HEK293 (cell line): ENCODE measurements at regions not wholly inside any gene's neighbourhood (a gene's known extent, or its start where the extent isn't known, plus 50 kb on each side); places are given as distances from the start of the nearest gene placed in this dataset.

Experiments
- BCL6B ChIP-seq: fragments of 450-650 bp; formaldehyde crosslinking; IDR thresholded peaks from 2 replicates; pipeline ENCODE4 v1.5.1; 2017; ENCODE audit warnings: missing biosample characterization, missing genetic modification characterization
- KLF8 ChIP-seq: fragments of 450-650 bp; formaldehyde crosslinking; IDR thresholded peaks from 2 replicates; pipeline ENCODE4 v1.5.1; 2016; ENCODE audit warnings: missing biosample characterization, missing genetic modification characterization
- OSR2 ChIP-seq: fragments of 450-650 bp; formaldehyde crosslinking; IDR thresholded peaks from 2 replicates; pipeline ENCODE4 v1.5.1; 2016; ENCODE audit warnings: missing biosample characterization, missing genetic modification characterization
- PRDM6 ChIP-seq: fragments of 450-650 bp; formaldehyde crosslinking; IDR thresholded peaks from 2 replicates; pipeline ENCODE4 v1.5.1; 2017; ENCODE audit warnings: missing biosample characterization, missing genetic modification characterization
- SP3 ChIP-seq: fragments of 450-650 bp; formaldehyde crosslinking; IDR thresholded peaks from 2 replicates; pipeline ENCODE4 v1.5.1; 2016; ENCODE audit warnings: missing biosample characterization, missing genetic modification characterization
- TRIM28 ChIP-seq: IDR thresholded peaks from 2 replicates; pipeline ENCODE4 v1.6.1; 2011; ENCODE audit warnings: low read length, control low read depth, borderline replicate concordance
- WT1 ChIP-seq: fragments of 450-650 bp; formaldehyde crosslinking; IDR thresholded peaks from 2 replicates; pipeline ENCODE4 v1.5.1; 2016; ENCODE audit warnings: missing biosample characterization, missing genetic modification characterization
- ZBTB10 ChIP-seq: fragments of 450-650 bp; formaldehyde crosslinking; IDR thresholded peaks from 2 replicates; pipeline ENCODE4 v1.5.1; 2016; ENCODE audit warnings: missing biosample characterization, missing genetic modification characterization
- ZFP3 ChIP-seq: fragments of 450-650 bp; formaldehyde crosslinking; IDR thresholded peaks from 2 replicates; pipeline ENCODE4 v1.5.1; 2016; ENCODE audit warnings: low read depth, missing biosample characterization, missing genetic modification characterization
- ZNF148 ChIP-seq: fragments of 450-650 bp; formaldehyde crosslinking; IDR thresholded peaks from 2 replicates; pipeline ENCODE4 v1.5.0; 2017; ENCODE audit warnings: missing biosample characterization, missing genetic modification characterization, borderline replicate concordance
- ZNF169 ChIP-seq: fragments of 450-650 bp; formaldehyde crosslinking; IDR thresholded peaks from 2 replicates; pipeline ENCODE4 v1.5.1; 2016; ENCODE audit warnings: missing biosample characterization, missing genetic modification characterization
- ZNF221 ChIP-seq: fragments of 450-650 bp; formaldehyde crosslinking; IDR thresholded peaks from 2 replicates; pipeline ENCODE4 v1.5.1; 2017; ENCODE audit warnings: missing biosample characterization, missing genetic modification characterization, borderline replicate concordance
- ZNF23 ChIP-seq: fragments of 450-650 bp; formaldehyde crosslinking; IDR thresholded peaks from 2 replicates; pipeline ENCODE4 v1.5.1; 2016; ENCODE audit warnings: missing biosample characterization, missing genetic modification characterization, borderline replicate concordance
- ZNF350 ChIP-seq: fragments of 450-650 bp; formaldehyde crosslinking; IDR thresholded peaks from 2 replicates; pipeline ENCODE4 v1.5.0; 2017; ENCODE audit warnings: missing biosample characterization, mild to moderate bottlenecking, missing genetic modification characterization
- ZNF354C ChIP-seq: fragments of 450-650 bp; formaldehyde crosslinking; IDR thresholded peaks from 2 replicates; pipeline ENCODE4 v1.5.1; 2016; ENCODE audit warnings: missing biosample characterization, missing genetic modification characterization, low read depth, borderline replicate concordance
- ZNF362 ChIP-seq: fragments of 450-650 bp; formaldehyde crosslinking; IDR thresholded peaks from 2 replicates; pipeline ENCODE4 v1.5.1; 2016; ENCODE audit warnings: missing biosample characterization, missing genetic modification characterization
- ZNF391 ChIP-seq: fragments of 450-650 bp; formaldehyde crosslinking; IDR thresholded peaks from 2 replicates; pipeline ENCODE4 v1.5.1; 2016; ENCODE audit warnings: low read depth, missing biosample characterization, missing genetic modification characterization, borderline replicate concordance
- ZNF488 ChIP-seq: fragments of 450-650 bp; formaldehyde crosslinking; IDR thresholded peaks from 2 replicates; pipeline ENCODE4 v1.5.1; 2016; ENCODE audit warnings: missing biosample characterization, missing genetic modification characterization
- ZNF514 ChIP-seq: fragments of 450-650 bp; formaldehyde crosslinking; IDR thresholded peaks from 2 replicates; pipeline ENCODE4 v1.5.1; 2016; ENCODE audit warnings: missing biosample characterization, missing genetic modification characterization
- ZNF626 ChIP-seq: fragments of 450-650 bp; sonication (Bioruptor Pico); formaldehyde crosslinking; IDR thresholded peaks from 2 replicates; pipeline ENCODE4 v1.5.1; 2018; ENCODE audit warnings: missing biosample characterization, missing genetic modification characterization, inconsistent platforms
- ZNF707 ChIP-seq: fragments of 450-650 bp; formaldehyde crosslinking; IDR thresholded peaks from 2 replicates; pipeline ENCODE4 v1.5.1; 2016; ENCODE audit warnings: missing biosample characterization, missing genetic modification characterization
- ZNF76 ChIP-seq: fragments of 450-650 bp; formaldehyde crosslinking; IDR thresholded peaks from 2 replicates; pipeline ENCODE4; 2016; ENCODE audit warnings: low read depth, missing biosample characterization, missing genetic modification characterization, borderline replicate concordance
- ZNF768 ChIP-seq: fragments of 450-650 bp; formaldehyde crosslinking; IDR thresholded peaks from 2 replicates; pipeline ENCODE4 v1.5.1; 2018; ENCODE audit warnings: missing biosample characterization, mild to moderate bottlenecking, missing genetic modification characterization
- ZNF776 ChIP-seq: fragments of 450-650 bp; formaldehyde crosslinking; IDR thresholded peaks from 2 replicates; pipeline ENCODE4 v1.5.0; 2017; ENCODE audit warnings: missing biosample characterization, missing genetic modification characterization, borderline replicate concordance
- ZSCAN16 ChIP-seq: fragments of 450-650 bp; formaldehyde crosslinking; IDR thresholded peaks from 2 replicates; pipeline ENCODE4 v1.5.1; 2016; ENCODE audit warnings: missing biosample characterization, missing genetic modification characterization
- ZSCAN18 ChIP-seq: fragments of 450-650 bp; formaldehyde crosslinking; IDR thresholded peaks from 2 replicates; pipeline ENCODE4 v1.5.1; 2016; ENCODE audit warnings: missing biosample characterization, missing genetic modification characterization
- ZXDB ChIP-seq: fragments of 450-650 bp; formaldehyde crosslinking; IDR thresholded peaks from 2 replicates; pipeline ENCODE4 v1.5.1; 2016; ENCODE audit warnings: missing biosample characterization, missing genetic modification characterization

GRCh38 chr7:26083113-26083512 is 68.9 kb upstream of the NFE2L3 start (continued):
- TF ChIP-seq ZNF362 (tag by site-specific recombination), result no peak
- TF ChIP-seq ZXDB (tag by site-specific recombination), result no peak
- no peak for TF ChIP-seq ZNF707 (tag by site-specific recombination)
- no peak for TF ChIP-seq ZNF350
- no peak for TF ChIP-seq ZSCAN18
- TF ChIP-seq ZNF768 (tag by site-specific recombination), result no peak
- TF ChIP-seq ZSCAN16 (tag by site-specific recombination), result peak; percentile 90
- TF ChIP-seq ZNF488 (tag by site-specific recombination), result no peak
- no peak for TF ChIP-seq SP3
- no peak for TF ChIP-seq ZNF169 (tag by site-specific recombination)
- no peak for TF ChIP-seq BCL6B (tag by site-specific recombination)
- no peak for TF ChIP-seq ZNF354C (tag by site-specific recombination)
- no peak for TF ChIP-seq ZNF514 (tag by site-specific recombination)
- no peak for TF ChIP-seq ZNF626 (tag by site-specific recombination)
- TF ChIP-seq ZNF23, result no peak
- no peak for TF ChIP-seq ZNF76 (tag by site-specific recombination)
- TF ChIP-seq OSR2 (tag by site-specific recombination), result peak; percentile 84
- peak; percentile 77 for TF ChIP-seq WT1 (tag by site-specific recombination)
- no peak for TF ChIP-seq ZNF221 (tag by site-specific recombination)
- no peak for TF ChIP-seq ZNF391 (tag by site-specific recombination)
- no peak for TF ChIP-seq ZBTB10 (tag by site-specific recombination)
- TF ChIP-seq KLF8 (tag by site-specific recombination), result no peak
- TF ChIP-seq ZNF148 (tag by site-specific recombination), result no peak
- TF ChIP-seq PRDM6 (tag by site-specific recombination), result peak; percentile 80
- no peak for TF ChIP-seq ZNF776 (tag by site-specific recombination)
- no peak for TF ChIP-seq ZFP3 (tag by site-specific recombination)
- TF ChIP-seq TRIM28, result peak; percentile 40; the same call in 1 of the 2 replicates
